GM21447 (cell line): ENCODE measurements at regions not wholly inside any gene's neighbourhood (a gene's known extent, or its start where the extent isn't known, plus 50 kb on each side); places are given as distances from the start of the nearest gene placed in this dataset.
"Not testable (repeated sequence)": the region's sequence is repeated elsewhere in the genome, so short reads cannot be mapped to it uniquely, and the experiment has no call there.

Experiments
- ATAC-seq: cut with Tn5 transposase; IDR thresholded peaks from one replicate; pipeline ENCODE4 v1.9.1; 2021; ENCODE audit not compliant: unreplicated experiment

DNA sequence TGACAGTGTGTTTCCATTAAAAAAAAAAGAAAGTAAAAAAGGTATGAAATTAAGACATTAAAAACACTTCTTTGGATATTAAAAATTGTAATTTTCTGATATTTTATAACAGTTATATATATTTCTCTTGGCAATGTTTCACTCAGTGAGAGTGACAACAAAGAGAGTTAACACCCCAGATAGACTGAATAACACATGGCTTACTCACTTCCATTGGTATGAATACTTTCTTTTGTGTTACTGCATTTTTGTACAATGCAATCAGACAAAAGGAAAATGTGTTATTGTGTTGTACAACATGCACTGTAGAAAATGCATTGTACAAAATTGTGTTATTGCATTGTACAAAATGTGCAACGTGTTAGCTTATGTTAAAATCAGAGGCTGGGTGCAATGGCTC lies 676.6 kb upstream of the AMELY start:
- ATAC-seq: not testable (repeated sequence)

- no peak for ATAC-seq
Observed at GRCh38 chrY:7562541-7562940, 651.0 kb upstream of the AMELY start.

- no peak for ATAC-seq
Observed at GRCh38 chrY:7557675-7558074, 646.1 kb upstream of the AMELY start.

DNA sequence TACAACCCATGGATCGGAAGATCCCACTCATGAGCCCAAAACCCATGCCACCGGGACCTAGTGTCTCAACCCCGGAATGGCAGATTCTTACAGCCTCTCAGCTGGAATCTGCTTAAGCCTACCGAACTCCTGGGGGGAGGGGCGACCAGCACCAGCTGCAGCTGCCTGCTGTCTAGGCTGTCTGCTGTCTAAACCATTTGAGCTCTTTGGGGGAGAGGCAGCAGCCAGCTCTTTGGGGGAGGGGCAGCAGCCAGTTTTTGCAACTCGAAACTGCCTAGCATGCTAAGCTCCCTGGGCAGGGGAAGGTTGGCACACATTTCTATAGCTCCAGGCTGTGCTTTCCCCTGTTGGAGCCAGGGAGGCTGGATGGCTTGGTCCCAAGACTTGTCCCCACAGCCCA lies 643.5 kb upstream of the AMELY start:
- no peak for ATAC-seq

DNA sequence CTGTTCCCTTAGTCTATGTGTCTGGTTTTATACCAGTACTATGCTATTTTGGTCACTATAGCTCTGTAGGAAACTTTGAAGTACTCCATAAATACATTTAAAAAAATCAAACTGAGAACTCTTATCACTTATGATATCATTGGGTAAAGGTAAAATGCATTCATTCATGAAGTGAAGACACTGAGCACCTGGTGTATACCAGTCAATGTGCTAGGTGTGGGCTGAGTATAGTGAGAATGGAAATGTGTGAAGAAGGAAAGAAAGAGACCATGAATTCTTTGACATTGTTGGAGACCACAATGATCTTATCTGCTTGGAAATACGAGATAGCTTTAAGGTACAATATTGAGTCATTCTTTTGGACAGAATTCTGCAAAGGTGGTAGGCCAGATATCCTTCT lies 633.5 kb upstream of the AMELY start:
- ATAC-seq: no peak

DNA sequence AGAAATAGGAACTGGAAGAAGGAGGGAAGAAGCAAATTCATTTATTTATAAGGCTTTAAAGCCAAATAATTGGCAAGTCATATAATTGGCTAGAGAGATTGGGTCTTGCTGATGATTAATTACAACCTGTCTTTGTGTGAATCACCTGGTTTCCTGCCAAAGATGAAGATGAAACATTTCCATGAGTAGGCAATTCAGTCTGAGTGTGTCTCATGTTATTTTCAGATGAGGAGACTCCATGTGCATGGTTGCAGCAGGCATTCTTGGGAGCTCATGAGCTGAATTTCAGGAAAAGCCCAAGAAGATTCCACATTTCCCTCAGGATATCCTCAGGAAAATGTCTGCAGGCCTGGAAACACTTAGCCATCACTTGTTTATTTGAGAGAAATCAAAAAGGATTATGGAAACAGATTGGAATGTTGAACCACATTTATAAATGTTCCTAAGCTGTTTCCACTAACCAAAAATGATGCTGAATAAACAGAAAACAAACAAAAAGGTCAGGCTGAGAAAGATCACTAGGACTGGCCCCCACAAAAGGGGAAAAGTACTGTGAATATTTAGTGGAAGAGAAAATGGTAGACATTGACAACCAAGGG lies 632.7 kb upstream of the AMELY start:
- ATAC-seq: no peak

GRCh38 chrY:7543506-7543905 lies 632.0 kb upstream of the AMELY start:
- no peak for ATAC-seq

GRCh38 chrY:7542256-7542858 lies 630.8 kb upstream of the AMELY start:
- no peak for ATAC-seq

DNA sequence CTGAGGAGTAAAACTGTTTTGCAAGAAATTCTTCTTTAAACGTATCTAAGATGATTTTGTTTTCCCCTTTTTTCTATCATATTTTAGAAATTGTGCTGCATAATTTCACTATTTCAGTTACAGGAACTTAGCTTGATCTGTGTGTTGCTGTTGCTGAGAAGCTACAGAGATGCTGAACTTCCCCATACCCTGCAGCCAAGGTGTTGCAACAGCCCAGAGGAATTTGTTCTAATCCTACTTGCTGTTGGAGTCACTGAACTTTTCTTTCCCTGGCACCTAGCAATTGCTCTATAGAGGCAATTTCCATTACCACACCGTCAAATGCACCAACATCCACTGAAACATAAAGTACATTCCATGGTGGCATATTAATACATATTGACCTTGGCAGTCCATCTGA lies 617.8 kb upstream of the AMELY start:
- ATAC-seq: no peak

GRCh38 chrY:7527568-7527967 lies 616.0 kb upstream of the AMELY start:
- ATAC-seq: not testable (repeated sequence)

- no peak for ATAC-seq
Observed at GRCh38 chrY:7518387-7518786, 606.8 kb upstream of the AMELY start.

DNA sequence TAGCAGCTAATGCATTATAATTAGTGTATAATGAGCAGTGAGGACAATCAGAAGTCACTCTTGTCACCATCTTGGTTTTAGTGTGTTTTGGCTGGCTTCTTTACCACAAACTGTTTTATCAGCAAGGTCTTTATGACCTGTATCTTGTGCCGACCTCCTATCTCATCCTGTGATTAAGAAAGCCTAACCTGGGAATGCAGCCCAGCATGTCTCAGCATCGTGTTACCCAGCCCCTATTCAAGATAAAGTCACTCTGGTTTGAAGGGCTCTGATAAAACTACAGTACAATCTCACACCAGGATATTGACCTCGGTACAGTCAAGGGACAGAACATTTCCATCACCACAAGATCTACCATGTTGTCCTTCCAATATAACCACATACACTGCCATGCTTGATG lies 604.7 kb upstream of the AMELY start:
- ATAC-seq: no peak

DNA sequence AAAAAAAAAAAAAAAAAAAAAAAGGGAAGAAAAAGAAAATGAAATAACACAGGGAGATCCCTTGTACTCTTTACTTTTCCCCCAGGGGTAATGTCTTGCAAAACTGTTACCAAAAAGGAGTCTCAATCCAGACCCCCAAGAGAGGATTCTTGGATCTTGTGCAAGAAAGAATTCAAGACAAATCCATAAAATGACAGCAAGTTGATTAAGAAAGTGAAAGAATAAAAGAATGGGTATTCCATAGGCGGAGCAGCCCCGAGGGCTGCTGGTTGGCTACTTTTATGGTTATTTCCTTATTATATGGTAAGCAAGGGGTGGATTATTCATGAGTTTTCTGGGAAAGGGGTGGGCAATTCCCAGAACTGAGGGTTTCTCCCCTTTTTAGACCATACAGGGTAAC lies 604.3 kb upstream of the AMELY start:
- no peak for ATAC-seq

GRCh38 chrY:7502896-7503295 lies 591.3 kb upstream of the AMELY start:
- no peak for ATAC-seq

GRCh38 chrY:7501236-7501635 lies 589.7 kb upstream of the AMELY start:
- ATAC-seq: no peak

DNA sequence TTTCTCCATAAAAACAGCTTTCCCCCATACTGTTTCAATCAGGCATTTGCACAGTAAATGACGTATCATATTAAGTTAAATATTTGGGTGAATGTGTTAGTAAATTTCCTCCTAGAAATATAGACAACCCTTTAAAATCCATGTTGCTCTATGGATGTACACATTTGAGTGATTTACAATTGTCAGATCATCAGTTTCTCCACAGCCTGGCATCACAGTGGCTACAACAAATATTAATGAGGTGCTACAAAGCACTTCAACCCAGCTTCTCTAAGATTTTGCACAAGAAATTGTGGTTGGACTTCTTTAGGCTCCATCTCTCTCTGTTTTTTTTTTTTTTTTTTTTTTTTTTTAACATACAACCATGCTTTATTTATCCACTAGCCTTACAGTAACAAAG lies 584.4 kb upstream of the AMELY start:
- ATAC-seq: no peak

DNA sequence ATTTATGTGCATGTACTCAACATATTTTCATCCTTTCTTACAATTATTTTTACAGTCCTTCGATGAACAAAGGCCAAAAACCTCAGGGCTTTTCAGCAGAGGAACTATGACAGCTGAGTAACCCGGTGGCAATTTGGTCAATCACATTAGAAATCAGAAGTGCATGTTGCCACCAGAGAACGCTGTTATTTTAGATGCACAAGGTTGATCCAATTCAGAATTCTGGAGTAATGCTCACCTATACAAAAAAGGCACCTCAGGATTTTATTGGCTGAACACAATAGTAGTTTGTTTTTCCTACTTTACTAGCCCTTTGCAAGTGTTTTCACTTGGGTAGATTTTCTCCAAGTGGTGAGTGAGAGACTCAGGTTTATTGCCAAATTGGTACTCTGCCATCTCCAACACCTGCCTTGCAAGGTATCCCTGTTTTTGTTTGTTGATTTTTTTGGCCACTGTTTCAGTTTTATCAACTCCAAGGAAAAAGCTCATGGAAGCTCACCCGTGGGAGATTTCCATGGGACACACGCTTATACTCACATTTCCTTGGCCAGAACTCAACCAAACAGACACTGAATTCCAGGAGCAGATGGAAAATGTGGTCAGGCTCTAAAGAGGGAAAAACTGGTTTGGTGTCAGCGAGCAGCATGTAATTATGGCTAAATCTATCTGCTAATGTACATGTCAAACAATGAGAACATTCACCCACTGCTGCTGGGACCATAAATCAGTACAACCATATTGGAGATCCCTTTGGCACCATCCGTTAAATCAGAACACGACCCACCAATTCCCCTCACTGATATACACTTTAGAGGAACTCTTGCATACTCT lies 573.1 kb upstream of the AMELY start:
- not testable (repeated sequence) for ATAC-seq

GRCh38 chrY:7471976-7472375 lies 560.4 kb upstream of the AMELY start:
- no peak for ATAC-seq

GRCh38 chrY:7470037-7470436 lies 558.5 kb upstream of the AMELY start:
- ATAC-seq: no peak

DNA sequence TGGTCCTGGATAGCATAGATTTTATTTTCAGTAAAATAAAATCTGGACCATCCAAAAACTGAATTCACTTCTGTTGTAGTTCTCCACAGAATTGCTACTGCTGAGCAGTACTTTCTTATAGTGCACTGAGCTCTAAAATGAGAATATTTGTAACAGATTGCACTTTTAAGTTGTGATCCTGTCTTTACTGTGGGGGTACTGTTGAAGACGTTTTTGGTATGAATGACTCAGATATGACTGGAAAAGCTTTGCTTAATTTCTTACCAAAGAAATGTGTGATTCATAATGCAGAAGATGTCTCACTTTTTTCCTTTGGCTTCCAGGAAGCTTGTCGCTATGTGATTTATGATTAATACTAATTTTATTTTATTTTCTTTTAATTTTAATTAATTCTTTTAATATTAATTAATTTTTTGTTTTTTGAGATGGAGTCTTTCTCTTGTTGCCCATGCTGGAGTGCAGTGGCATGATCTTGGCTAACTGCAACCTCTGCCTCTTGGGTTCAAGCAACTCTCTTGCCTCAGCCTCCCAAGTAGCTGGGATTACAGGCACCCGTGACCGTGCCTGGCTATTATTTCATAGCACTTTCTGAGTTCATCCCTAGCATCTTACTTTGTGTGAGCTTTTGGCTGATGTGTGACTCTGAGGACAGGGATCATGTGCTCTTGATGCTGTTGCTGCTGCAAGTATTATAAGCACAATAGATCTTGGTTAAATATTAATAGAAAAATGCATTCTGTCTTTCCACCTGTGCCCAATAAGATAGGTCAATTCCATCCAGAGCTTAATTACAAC lies 557.6 kb upstream of the AMELY start:
- ATAC-seq: no peak

GRCh38 chrY:7467796-7468520 lies 556.4 kb upstream of the AMELY start:
- no peak for ATAC-seq
